Esophagus muscularis mucosa (tissue), 4 donors: ENCODE measurements at regions not wholly inside any gene's neighbourhood (a gene's known extent, or its start where the extent isn't known, plus 50 kb on each side); places are given as distances from the start of the nearest gene placed in this dataset.

Experiments
- DNase-seq: peaks from one replicate; pipeline ENCODE4 v3.0.0-alpha.2; 2017; ENCODE audit errors: extremely low spot score
- H3K27ac ChIP-seq, 4 donors: fragments of 200-600 bp; sonication (generic); replicated peaks in 1 of 4; 1 replicate in 3 of 4; 2 replicates in 1 of 4; pipeline ENCODE4 v1.5.1; 2016 to 2019; ENCODE audit warnings: mild to moderate bottlenecking in 1 of 4
- H3K27me3 ChIP-seq, 4 donors: fragments of 200-600 bp; sonication (generic); one replicate each; pipeline versions ENCODE4 v1.5.1 to v1.6.0; 2016 to 2019
- H3K36me3 ChIP-seq, 4 donors: fragments of 200-600 bp; sonication (generic); one replicate each; pipeline ENCODE4 v1.5.1; 2016 to 2019
- H3K4me1 ChIP-seq, 4 donors: fragments of 200-600 bp; sonication (generic); one replicate each; pipeline ENCODE4 v1.5.1; 2016 to 2019
- H3K4me3 ChIP-seq, 4 donors: fragments of 200-600 bp; sonication (generic); 1 replicate in 2 of 4; 2 replicates in 2 of 4; pipeline ENCODE4 v1.5.1; 2016 to 2019; ENCODE audit warnings: mild to moderate bottlenecking in 4 of 4, moderate library complexity in 1 of 4
- H3K9me3 ChIP-seq, 4 donors: fragments of 200-600 bp; sonication (generic); 1 replicate in 3 of 4; 2 replicates in 1 of 4; pipeline ENCODE4 v1.5.1; 2016 to 2019
- CTCF ChIP-seq, 3 experiments: fragments of 200-600 bp in 2 of 3; fragments of 450-650 bp in 1 of 3; sonication (generic) in 2 of 3; IDR thresholded peaks; one replicate each; pipeline ENCODE4 v1.5.1; 2017 to 2019; ENCODE audit warnings: antibody characterized with exemption in 3 of 3, mild to moderate bottlenecking in 2 of 3, moderate library complexity in 1 of 3
- EP300 ChIP-seq: sonication (generic); formaldehyde crosslinking; IDR thresholded peaks from one replicate; pipeline ENCODE4 v1.6.1; 2017; ENCODE audit warnings: antibody characterized with exemption
- POLR2A ChIP-seq: fragments of 450-650 bp; IDR thresholded peaks from one replicate; pipeline ENCODE4 v1.6.1; 2017; ENCODE audit warnings: antibody characterized with exemption, moderate library complexity, mild to moderate bottlenecking, low read depth
- POLR2AphosphoS5 ChIP-seq, 2 donors: sonication (generic); formaldehyde crosslinking; IDR thresholded peaks; one replicate each; pipeline ENCODE4 v1.6.1; 2017; ENCODE audit warnings: antibody characterized with exemption in 2 of 2
- WGBS: methylation state at CpG from one replicate; pipeline ENCODE4 v1.1.5; 2018; 5-methylcytosine and 5-hydroxymethylcytosine counted together
- intact Hi-C: fragments of 100-400 bp; cut with DNase I; formaldehyde crosslinking; loops from one replicate; pipeline ENCODE4 v1.15.1; 2023

- intact Hi-C loops: no loop called here
Measured at GRCh38 chr1:193487722-193488121, 301.3 kb upstream of the B3GALT2 start.

GRCh38 chr1:193486671-193487229 is 300.3 kb upstream of the B3GALT2 start:
- Histone ChIP-seq H3K4me1 (no peaks in the 10 kb centered on the region), H3K27me3 (no peaks in the 10 kb centered on the region), H3K4me3 (no peak overlapping the region), H3K27ac (no peak overlapping the region), H3K36me3 (no peaks in the 10 kb centered on the region), H3K9me3 (peaks cover 0 to 7% (median 3%) of the 10 kb centered on the region in 4 donors)
- WGBS: 35% methylated on average over 1 of the region's 1 CpG
- no peak for DNase-seq
- TF ChIP-seq POLR2A: no peak
- TF ChIP-seq POLR2AphosphoS5 (IDR thresholded peaks at IDR 0.05): no peak
- TF ChIP-seq CTCF (IDR thresholded peaks at IDR 0.05): no peak
- no peak for TF ChIP-seq EP300
- intact Hi-C loops: no loop called here

More at GRCh38 chr1:193487722-193488121, 301.3 kb upstream of the B3GALT2 start:
- DNase-seq: no peak
- TF ChIP-seq POLR2AphosphoS5 (IDR thresholded peaks at IDR 0.05) (no peak), EP300 (no peak), POLR2A (no peak)
- no peaks in the 10 kb centered on the region for H3K4me1 ChIP-seq
- peaks cover 0 to 7% (median 3%) of the 10 kb centered on the region in 4 donors for H3K9me3 ChIP-seq
- H3K27me3 ChIP-seq: no peaks in the 10 kb centered on the region
- H3K36me3 ChIP-seq: no peaks in the 10 kb centered on the region
- H3K4me3 ChIP-seq: no peak overlapping the region
- no peak overlapping the region for H3K27ac ChIP-seq
- 96% methylated on average over 3 of the region's 3 CpGs for WGBS

GRCh38 chr1:193480755-193481154 is 294.3 kb upstream of the B3GALT2 start:
- H3K4me3 ChIP-seq: no peak overlapping the region
- no peaks in the 10 kb centered on the region for H3K9me3 ChIP-seq
- DNase-seq: no peak
- 0% methylated on average over 1 of the region's 1 CpG for WGBS
- no peaks in the 10 kb centered on the region for H3K27me3 ChIP-seq
- no peak for TF ChIP-seq EP300
- no peak for TF ChIP-seq POLR2AphosphoS5 (IDR thresholded peaks at IDR 0.05)
- TF ChIP-seq POLR2A: no peak
- H3K36me3 ChIP-seq: no peaks in the 10 kb centered on the region
- intact Hi-C loops: no loop called here
- H3K4me1 ChIP-seq: peaks cover 0 to 3% (median 0%) of the 10 kb centered on the region in 4 donors
- H3K27ac ChIP-seq: no peak overlapping the region

- Histone ChIP-seq H3K4me1 (peaks cover 0 to 3% (median 0%) of the 10 kb centered on the region in 4 donors), H3K27me3 (no peaks in the 10 kb centered on the region), H3K9me3 (no peaks in the 10 kb centered on the region), H3K4me3 (no peak overlapping the region), H3K36me3 (no peaks in the 10 kb centered on the region), H3K27ac (no peak overlapping the region)
- 91% methylated on average over 3 of the region's 3 CpGs for WGBS
- no peak for DNase-seq
- intact Hi-C loops: no loop called here
- TF ChIP-seq POLR2AphosphoS5 (IDR thresholded peaks at IDR 0.05) (no peak), CTCF (IDR thresholded peaks at IDR 0.05) (no peak), EP300 (no peak), POLR2A (no peak)
Measured at GRCh38 chr1:193479187-193479586, 292.8 kb upstream of the B3GALT2 start.

GRCh38 chr1:193476748-193477147 is 290.3 kb upstream of the B3GALT2 start:
- Histone ChIP-seq H3K9me3 (no peaks in the 10 kb centered on the region), H3K4me3 (no peak overlapping the region), H3K27ac (no peak overlapping the region), H3K27me3 (no peaks in the 10 kb centered on the region), H3K4me1 (peaks cover 0 to 3% (median 0%) of the 10 kb centered on the region in 4 donors), H3K36me3 (no peaks in the 10 kb centered on the region)
- no peak for TF ChIP-seq EP300
- TF ChIP-seq POLR2AphosphoS5 (IDR thresholded peaks at IDR 0.05): no peak
- TF ChIP-seq CTCF (IDR thresholded peaks at IDR 0.05): no peak
- TF ChIP-seq POLR2A: no peak
- no peak for DNase-seq
- intact Hi-C loops: no loop called here
- 92% methylated on average over 6 of the region's 6 CpGs for WGBS

GRCh38 chr1:193473932-193474331 is 287.5 kb upstream of the B3GALT2 start:
- WGBS: 86% methylated on average over 4 of the region's 4 CpGs
- Histone ChIP-seq H3K9me3 (no peaks in the 10 kb centered on the region), H3K4me3 (no peak overlapping the region), H3K27ac (no peak overlapping the region), H3K27me3 (no peaks in the 10 kb centered on the region), H3K4me1 (no peaks in the 10 kb centered on the region), H3K36me3 (no peaks in the 10 kb centered on the region)
- no peak for TF ChIP-seq CTCF (IDR thresholded peaks at IDR 0.05)
- no peak for TF ChIP-seq POLR2AphosphoS5 (IDR thresholded peaks at IDR 0.05)
- no peak for TF ChIP-seq POLR2A
- no peak for TF ChIP-seq EP300
- no peak for DNase-seq
- intact Hi-C loops: no loop called here
